ENCODE measurements at regions not wholly inside any gene's neighbourhood (a gene's known extent, or its start where the extent isn't known, plus 50 kb on each side); places are given as distances from the start of the nearest gene placed in this dataset.

- no peak overlapping the region for H3K4me3 Mint-ChIP-seq (ENCODE audit: low read depth)
- intact Hi-C loops (cut with micrococcal nuclease): no loop called here
These were observed 51.1 kb upstream of the PDC start for GRCh38 chr1:186511761-186512637.

More at GRCh38 chr1:186511761-186512637, 51.1 kb upstream of the PDC start:
- no peak for DNase-seq (ENCODE audit: low spot score)
- H3K9me3 Mint-ChIP-seq: no peaks in the 10 kb centered on the region
- H3K36me3 Mint-ChIP-seq (ENCODE audit: low read depth): no peaks in the 10 kb centered on the region
- H3K27me3 Mint-ChIP-seq (ENCODE audit: low read depth): peaks cover 9% of the 10 kb centered on the region
- H3K4me1 Mint-ChIP-seq (ENCODE audit: low read depth): peaks cover 4% of the 10 kb centered on the region
- no peak overlapping the region for H3K27ac Mint-ChIP-seq
